ENCODE measurements at regions not wholly inside any gene's neighbourhood (a gene's known extent, or its start where the extent isn't known, plus 50 kb on each side); places are given as distances from the start of the nearest gene placed in this dataset.

DNA sequence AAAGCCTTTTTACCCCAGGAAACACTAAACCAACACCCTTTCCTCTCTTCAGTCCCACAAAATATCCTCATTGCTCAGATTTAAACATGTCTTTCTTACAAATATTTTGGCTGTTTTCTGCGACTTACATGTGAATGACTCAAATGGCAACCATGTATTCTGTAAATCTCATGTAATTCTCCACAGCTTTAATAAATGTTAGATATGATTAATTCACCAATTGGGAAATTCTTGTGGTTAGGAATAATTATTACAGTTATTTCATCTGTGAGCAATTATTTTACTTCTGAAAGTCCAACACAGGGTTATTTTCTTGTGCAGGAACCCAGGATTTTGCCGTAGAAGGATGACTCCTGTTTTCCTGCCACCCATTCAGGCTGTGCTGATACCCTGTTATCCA lies 431.5 kb downstream of the LMO4 start:
- Mint-ChIP-seq H3K4me1 (ENCODE audit: low read depth) (no peaks in the 10 kb centered on the region), H3K27ac (ENCODE audit: unreplicated experiment) (no peak overlapping the region), H3K9me3 (ENCODE audit: low read depth) (peaks cover 4% of the 10 kb centered on the region), H3K27me3 (ENCODE audit: low read depth) (no peaks in the 10 kb centered on the region), H3K4me3 (ENCODE audit: unreplicated experiment) (no peak overlapping the region), H3K36me3 (ENCODE audit: low read depth) (no peaks in the 10 kb centered on the region)
- TF ChIP-seq, protein P1, sequence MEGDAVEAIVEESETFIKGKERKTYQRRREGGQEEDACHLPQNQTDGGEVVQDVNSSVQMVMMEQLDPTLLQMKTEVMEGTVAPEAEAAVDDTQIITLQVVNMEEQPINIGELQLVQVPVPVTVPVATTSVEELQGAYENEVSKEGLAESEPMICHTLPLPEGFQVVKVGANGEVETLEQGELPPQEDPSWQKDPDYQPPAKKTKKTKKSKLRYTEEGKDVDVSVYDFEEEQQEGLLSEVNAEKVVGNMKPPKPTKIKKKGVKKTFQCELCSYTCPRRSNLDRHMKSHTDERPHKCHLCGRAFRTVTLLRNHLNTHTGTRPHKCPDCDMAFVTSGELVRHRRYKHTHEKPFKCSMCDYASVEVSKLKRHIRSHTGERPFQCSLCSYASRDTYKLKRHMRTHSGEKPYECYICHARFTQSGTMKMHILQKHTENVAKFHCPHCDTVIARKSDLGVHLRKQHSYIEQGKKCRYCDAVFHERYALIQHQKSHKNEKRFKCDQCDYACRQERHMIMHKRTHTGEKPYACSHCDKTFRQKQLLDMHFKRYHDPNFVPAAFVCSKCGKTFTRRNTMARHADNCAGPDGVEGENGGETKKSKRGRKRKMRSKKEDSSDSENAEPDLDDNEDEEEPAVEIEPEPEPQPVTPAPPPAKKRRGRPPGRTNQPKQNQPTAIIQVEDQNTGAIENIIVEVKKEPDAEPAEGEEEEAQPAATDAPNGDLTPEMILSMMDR (IDR thresholded peaks at IDR 0.05): no peak
- DNase-seq (ENCODE audit: low spot score): no peak

DNA sequence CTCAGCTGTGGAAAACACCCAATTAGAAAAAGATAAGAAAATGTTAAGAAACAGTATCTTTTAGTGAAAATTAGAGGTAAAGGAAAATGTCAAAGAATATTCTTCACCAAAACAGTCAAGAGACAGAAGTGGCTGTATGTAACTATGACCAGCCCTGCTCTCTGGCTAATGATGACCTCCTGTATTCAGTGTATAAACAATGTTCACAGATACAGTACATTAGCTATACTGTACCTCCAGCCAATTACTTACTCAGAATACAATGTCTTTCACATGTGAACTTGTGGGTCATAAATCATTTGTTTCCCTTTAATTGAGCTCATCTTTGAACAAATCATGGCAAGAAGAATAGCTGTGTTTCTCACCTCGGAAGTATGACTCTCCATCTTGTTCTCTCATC lies 432.0 kb downstream of the LMO4 start:
- Mint-ChIP-seq H3K4me3 (ENCODE audit: unreplicated experiment) (no peak overlapping the region), H3K36me3 (ENCODE audit: low read depth) (no peaks in the 10 kb centered on the region), H3K9me3 (ENCODE audit: low read depth) (peaks cover 9% of the 10 kb centered on the region), H3K4me1 (ENCODE audit: low read depth) (no peaks in the 10 kb centered on the region), H3K27ac (ENCODE audit: unreplicated experiment) (no peak overlapping the region), H3K27me3 (ENCODE audit: low read depth) (no peaks in the 10 kb centered on the region)
- TF ChIP-seq, protein P1 (IDR thresholded peaks at IDR 0.05): no peak
- no peak for DNase-seq (ENCODE audit: low spot score)

DNA sequence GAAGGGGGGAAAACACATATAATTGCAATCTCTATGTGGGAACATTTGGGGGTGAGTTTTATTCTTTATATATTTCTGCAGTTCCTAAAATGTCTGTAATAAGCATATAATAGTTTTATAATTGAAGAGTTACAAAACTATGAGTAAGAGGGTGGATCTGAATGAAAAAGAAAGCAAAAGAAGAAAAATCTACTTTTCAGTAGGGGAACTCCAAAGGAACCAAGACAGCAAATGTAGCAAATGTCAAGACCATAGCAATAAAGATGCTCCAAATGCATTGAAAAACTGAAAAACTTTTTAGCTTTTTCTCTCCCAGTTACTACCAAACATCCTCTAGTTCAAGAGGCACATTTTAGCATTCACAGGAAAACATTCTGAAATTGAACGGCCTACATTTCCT lies 434.8 kb downstream of the LMO4 start:
- no peak overlapping the region for H3K4me3 Mint-ChIP-seq (ENCODE audit: unreplicated experiment)
- DNase-seq (ENCODE audit: low spot score): no peak
- H3K36me3 Mint-ChIP-seq (ENCODE audit: low read depth): no peaks in the 10 kb centered on the region
- TF ChIP-seq, protein P1 (IDR thresholded peaks at IDR 0.05): no peak
- no peak overlapping the region for H3K27ac Mint-ChIP-seq (ENCODE audit: unreplicated experiment)
- no peaks in the 10 kb centered on the region for H3K4me1 Mint-ChIP-seq (ENCODE audit: low read depth)
- peaks cover 14% of the 10 kb centered on the region for H3K9me3 Mint-ChIP-seq (ENCODE audit: low read depth)
- no peaks in the 10 kb centered on the region for H3K27me3 Mint-ChIP-seq (ENCODE audit: low read depth)

DNA sequence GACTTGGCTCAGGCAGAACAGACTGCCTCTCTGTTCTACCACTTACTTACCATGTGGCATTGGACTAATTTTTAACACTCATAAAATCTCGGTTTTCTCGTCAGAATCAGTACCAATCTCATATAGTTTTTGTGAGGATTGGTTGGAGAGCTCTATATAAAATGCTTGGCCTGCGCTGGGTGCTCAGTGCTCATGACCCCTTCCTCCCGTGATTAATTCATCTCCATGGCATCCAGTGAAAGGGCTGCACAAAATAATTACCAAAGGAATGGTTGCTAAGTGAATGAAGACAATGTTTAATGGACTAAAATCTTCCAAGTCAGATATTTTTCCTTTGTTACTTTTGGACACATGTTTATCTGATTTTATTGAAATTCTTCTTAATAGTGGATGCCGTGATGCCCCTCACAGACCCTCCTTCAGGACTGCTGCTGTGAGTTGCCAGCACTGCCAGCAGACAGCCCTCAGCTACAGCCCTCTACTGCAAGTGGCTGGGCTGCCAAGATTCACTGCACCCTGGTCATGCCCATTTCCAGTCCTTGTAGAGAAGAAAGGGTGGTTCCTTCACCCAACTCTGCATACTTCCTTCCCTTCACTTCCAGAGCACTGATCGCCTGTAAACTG lies 436.5 kb downstream of the LMO4 start:
- Mint-ChIP-seq H3K27ac (ENCODE audit: unreplicated experiment) (no peak overlapping the region), H3K36me3 (ENCODE audit: low read depth) (peaks cover 3% of the 10 kb centered on the region), H3K4me1 (ENCODE audit: low read depth) (no peaks in the 10 kb centered on the region), H3K4me3 (ENCODE audit: unreplicated experiment) (no peak overlapping the region), H3K9me3 (ENCODE audit: low read depth) (peaks cover 24% of the 10 kb centered on the region), H3K27me3 (ENCODE audit: low read depth) (no peaks in the 10 kb centered on the region)
- DNase-seq (ENCODE audit: low spot score): no peak
- TF ChIP-seq, protein P1 (IDR thresholded peaks at IDR 0.05): no peak

DNA sequence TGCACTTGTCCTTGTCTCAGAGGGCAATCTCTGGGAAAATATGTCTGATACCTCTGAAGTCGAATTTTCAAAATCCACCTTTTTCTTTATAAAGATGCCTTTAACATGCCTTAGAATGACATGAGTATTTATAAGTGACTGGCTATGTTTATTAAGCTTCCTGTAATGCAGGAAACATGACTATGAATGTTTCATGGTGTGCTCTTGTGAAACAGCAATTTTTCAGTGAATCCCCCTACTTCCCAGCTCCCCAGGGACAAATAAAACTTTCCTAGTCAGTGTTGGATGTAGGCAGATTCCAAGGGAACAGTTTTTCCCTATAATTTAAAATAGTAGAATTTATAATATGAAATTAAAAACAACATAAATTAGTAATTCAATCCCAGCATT lies 437.0 kb downstream of the LMO4 start:
- Mint-ChIP-seq H3K4me1 (ENCODE audit: low read depth) (no peaks in the 10 kb centered on the region), H3K36me3 (ENCODE audit: low read depth) (peaks cover 3% of the 10 kb centered on the region), H3K27me3 (ENCODE audit: low read depth) (no peaks in the 10 kb centered on the region), H3K4me3 (ENCODE audit: unreplicated experiment) (no peak overlapping the region), H3K27ac (ENCODE audit: unreplicated experiment) (no peak overlapping the region), H3K9me3 (ENCODE audit: low read depth) (peaks cover 24% of the 10 kb centered on the region)
- no peak for DNase-seq (ENCODE audit: low spot score)
- TF ChIP-seq, protein P1 (IDR thresholded peaks at IDR 0.05): no peak
